Osteoblast (primary cell): ENCODE measurements at regions not wholly inside any gene's neighbourhood (a gene's known extent, or its start where the extent isn't known, plus 50 kb on each side); places are given as distances from the start of the nearest gene placed in this dataset.

Experiments used
- DNase-seq: peaks from one replicate; pipeline ENCODE4 v3.0.0; 2011; ENCODE audit warnings: low spot score, mixed read lengths; ENCODE audit not compliant: insufficient read length; ENCODE audit errors: missing footprints
- H2AFZ ChIP-seq: 2 replicates; pipeline ENCODE4 v1.6.0; 2011; ENCODE audit warnings: mild to moderate bottlenecking, low read length
- H3K27ac ChIP-seq: 2 replicates; pipeline ENCODE4 v1.5.1; 2011; ENCODE audit warnings: mild to moderate bottlenecking, low read depth, low read length, moderate library complexity
- H3K27me3 ChIP-seq: 2 replicates; pipeline ENCODE4 v1.6.0; 2012; ENCODE audit warnings: mild to moderate bottlenecking, control low read depth, inconsistent platforms, low read length, moderate library complexity; ENCODE audit not compliant: insufficient read depth
- H3K36me3 ChIP-seq: 2 replicates; pipeline ENCODE4 v1.5.1; 2011; ENCODE audit warnings: mild to moderate bottlenecking, low read length, control low read depth, moderate library complexity; ENCODE audit not compliant: insufficient read depth
- H3K4me1 ChIP-seq: 2 replicates; pipeline ENCODE4 v1.5.1; 2011; ENCODE audit warnings: mild to moderate bottlenecking, low read length, control low read depth, moderate library complexity; ENCODE audit not compliant: insufficient read depth
- H3K4me2 ChIP-seq: 2 replicates; pipeline ENCODE4 v1.6.0; 2011; ENCODE audit warnings: mild to moderate bottlenecking, low read length; ENCODE audit not compliant: insufficient read depth
- H3K4me3 ChIP-seq: fragments of 200-600 bp; sonication (generic); 3 replicates; pipeline ENCODE4 v1.5.1; 2012; ENCODE audit warnings: mild to moderate bottlenecking, low read length, inconsistent platforms; ENCODE audit not compliant: insufficient read depth
- H3K79me2 ChIP-seq: 2 replicates; pipeline ENCODE4 v1.6.0; 2012; ENCODE audit warnings: mild to moderate bottlenecking, low read length, control low read depth, inconsistent platforms; ENCODE audit not compliant: insufficient read depth
- H3K9me3 ChIP-seq: 2 replicates; pipeline ENCODE4 v1.5.1; 2011; ENCODE audit warnings: low read depth, low read length, control low read depth
- H4K20me1 ChIP-seq: 2 replicates; pipeline ENCODE4 v1.6.0; 2012; ENCODE audit warnings: mild to moderate bottlenecking, low read length, control low read depth; ENCODE audit not compliant: insufficient read depth
- TF ChIP-seq, protein P1 (sequence below): IDR thresholded peaks from 2 replicates; pipeline ENCODE4 v1.5.1; 2011; ENCODE audit warnings: mild to moderate bottlenecking, low read depth, low read length, moderate library complexity; ENCODE audit errors: extremely low read depth

GRCh38 chr2:162928356-162928755 lies 89.8 kb upstream of the KCNH7 start:
- Histone ChIP-seq H3K79me2 (no peaks in the 10 kb centered on the region), H3K27me3 (no peaks in the 10 kb centered on the region), H3K9me3 (no peaks in the 10 kb centered on the region), H2AFZ (no peak overlapping the region), H3K36me3 (no peaks in the 10 kb centered on the region), H4K20me1 (no peaks in the 10 kb centered on the region), H3K4me1 (no peaks in the 10 kb centered on the region), H3K27ac (no peak overlapping the region), H3K4me2 (no peak overlapping the region), H3K4me3 (no peak overlapping the region)
- TF ChIP-seq, protein P1, sequence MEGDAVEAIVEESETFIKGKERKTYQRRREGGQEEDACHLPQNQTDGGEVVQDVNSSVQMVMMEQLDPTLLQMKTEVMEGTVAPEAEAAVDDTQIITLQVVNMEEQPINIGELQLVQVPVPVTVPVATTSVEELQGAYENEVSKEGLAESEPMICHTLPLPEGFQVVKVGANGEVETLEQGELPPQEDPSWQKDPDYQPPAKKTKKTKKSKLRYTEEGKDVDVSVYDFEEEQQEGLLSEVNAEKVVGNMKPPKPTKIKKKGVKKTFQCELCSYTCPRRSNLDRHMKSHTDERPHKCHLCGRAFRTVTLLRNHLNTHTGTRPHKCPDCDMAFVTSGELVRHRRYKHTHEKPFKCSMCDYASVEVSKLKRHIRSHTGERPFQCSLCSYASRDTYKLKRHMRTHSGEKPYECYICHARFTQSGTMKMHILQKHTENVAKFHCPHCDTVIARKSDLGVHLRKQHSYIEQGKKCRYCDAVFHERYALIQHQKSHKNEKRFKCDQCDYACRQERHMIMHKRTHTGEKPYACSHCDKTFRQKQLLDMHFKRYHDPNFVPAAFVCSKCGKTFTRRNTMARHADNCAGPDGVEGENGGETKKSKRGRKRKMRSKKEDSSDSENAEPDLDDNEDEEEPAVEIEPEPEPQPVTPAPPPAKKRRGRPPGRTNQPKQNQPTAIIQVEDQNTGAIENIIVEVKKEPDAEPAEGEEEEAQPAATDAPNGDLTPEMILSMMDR, result no peak
- no peak for DNase-seq

GRCh38 chr2:162926907-162927306 lies 88.3 kb upstream of the KCNH7 start:
- no peak overlapping the region for H3K27ac ChIP-seq

GRCh38 chr2:162926501-162926900 lies 87.9 kb upstream of the KCNH7 start:
- no peak for DNase-seq
- Histone ChIP-seq H4K20me1 (no peaks in the 10 kb centered on the region), H3K4me1 (no peaks in the 10 kb centered on the region), H3K9me3 (no peaks in the 10 kb centered on the region), H3K27ac (no peak overlapping the region), H3K4me3 (no peak overlapping the region), H3K79me2 (no peaks in the 10 kb centered on the region), H3K27me3 (no peaks in the 10 kb centered on the region), H2AFZ (no peak overlapping the region), H3K36me3 (no peaks in the 10 kb centered on the region), H3K4me2 (no peak overlapping the region)
- TF ChIP-seq, protein P1, result no peak

More at GRCh38 chr2:162926907-162927306, 88.3 kb upstream of the KCNH7 start:
- TF ChIP-seq, protein P1, result no peak
- no peaks in the 10 kb centered on the region for H4K20me1 ChIP-seq
- no peak overlapping the region for H2AFZ ChIP-seq
- no peaks in the 10 kb centered on the region for H3K36me3 ChIP-seq
- DNase-seq, result no peak
- H3K79me2 ChIP-seq, result no peaks in the 10 kb centered on the region
- H3K4me3 ChIP-seq, result no peak overlapping the region
- H3K9me3 ChIP-seq, result no peaks in the 10 kb centered on the region
- H3K27me3 ChIP-seq, result no peaks in the 10 kb centered on the region
- H3K4me2 ChIP-seq, result no peak overlapping the region
- H3K4me1 ChIP-seq, result no peaks in the 10 kb centered on the region

GRCh38 chr2:162925595-162925994 lies 87.0 kb upstream of the KCNH7 start:
- no peak overlapping the region for H3K27ac ChIP-seq

More at GRCh38 chr2:162925595-162925994, 87.0 kb upstream of the KCNH7 start:
- DNase-seq, result no peak
- TF ChIP-seq, protein P1, result no peak
- Histone ChIP-seq H3K27me3 (no peaks in the 10 kb centered on the region), H3K4me2 (no peak overlapping the region), H3K36me3 (no peaks in the 10 kb centered on the region), H3K9me3 (no peaks in the 10 kb centered on the region), H3K79me2 (no peaks in the 10 kb centered on the region), H3K4me1 (no peaks in the 10 kb centered on the region), H3K4me3 (no peak overlapping the region), H2AFZ (no peak overlapping the region), H4K20me1 (no peaks in the 10 kb centered on the region)
